CD4-positive, CD25-positive, alpha-beta regulatory T cell (primary cell): ENCODE measurements at regions not wholly inside any gene's neighbourhood (a gene's known extent, or its start where the extent isn't known, plus 50 kb on each side); places are given as distances from the start of the nearest gene placed in this dataset.

Source experiments
- ATAC-seq, 2 donors: fragments of 150-1000 bp; cut with Tn5 transposase; one replicate each; pipeline ENCODE4 v1.10.0; 2021; ENCODE audit warnings: low read depth in 2 of 2, moderate number of reproducible peaks in 2 of 2, moderate library complexity in 1 of 2
- DNase-seq, 3 donors: peaks; one replicate each; pipeline versions ENCODE4 v3.0.0 to v3.0.0-alpha.2; 2012 to 2022; ENCODE audit warnings: mixed read lengths in 1 of 3
- H3K27ac ChIP-seq: one replicate; pipeline ENCODE4 v1.7.0; 2013; ENCODE audit warnings: mild to moderate bottlenecking, low read length; ENCODE audit not compliant: insufficient read depth, poor library complexity, severe bottlenecking
- H3K27me3 ChIP-seq: one replicate; pipeline ENCODE4 v1.7.0; 2013; ENCODE audit warnings: low read length; ENCODE audit not compliant: control insufficient read depth, insufficient read depth
- H3K36me3 ChIP-seq: one replicate; pipeline ENCODE4 v1.7.0; 2013; ENCODE audit warnings: mild to moderate bottlenecking, low read length, moderate library complexity; ENCODE audit not compliant: control insufficient read depth, insufficient read depth
- H3K4me1 ChIP-seq: 2 replicates; pipeline ENCODE4 v1.7.0; 2013; ENCODE audit warnings: mild to moderate bottlenecking, low read length; ENCODE audit not compliant: insufficient read depth, control insufficient read depth, poor library complexity, severe bottlenecking
- H3K4me3 ChIP-seq: one replicate; pipeline ENCODE4 v1.7.0; 2013; ENCODE audit warnings: low read depth, mild to moderate bottlenecking, low read length, moderate library complexity
- H3K9me3 ChIP-seq, 2 experiments: 1 replicate in 1 of 2; 2 replicates in 1 of 2; pipeline ENCODE4 v1.7.0; 2013; ENCODE audit warnings: low read length in 2 of 2, mild to moderate bottlenecking in 1 of 2, moderate library complexity in 1 of 2; ENCODE audit not compliant: control insufficient read depth in 2 of 2
- H3K27ac Mint-ChIP-seq, 3 donors: one replicate each; pipeline ENCODE4 v1.8.0; 2020 to 2022; ENCODE audit warnings: mild to moderate bottlenecking in 3 of 3, mixed read lengths in 3 of 3, moderate library complexity in 2 of 3
- H3K27me3 Mint-ChIP-seq: one replicate; pipeline ENCODE4 v1.8.0; 2022; ENCODE audit warnings: mild to moderate bottlenecking, mixed read lengths
- H3K36me3 Mint-ChIP-seq: one replicate; pipeline ENCODE4 v1.8.0; 2020; ENCODE audit warnings: mixed read lengths
- H3K4me1 Mint-ChIP-seq, 4 donors: one replicate each; pipeline ENCODE4 v1.8.0; 2020 to 2022; ENCODE audit warnings: mixed read lengths in 4 of 4, mild to moderate bottlenecking in 1 of 4
- H3K4me3 Mint-ChIP-seq, 4 donors: one replicate each; pipeline ENCODE4 v1.8.0; 2020 to 2022; ENCODE audit warnings: mild to moderate bottlenecking in 4 of 4, mixed read lengths in 4 of 4, moderate library complexity in 3 of 4
- H3K9me3 Mint-ChIP-seq, 7 donors: one replicate each; pipeline ENCODE4 v1.8.0; 2020 to 2022; ENCODE audit warnings: mixed read lengths in 7 of 7, mild to moderate bottlenecking in 3 of 7, moderate library complexity in 2 of 7

- Histone ChIP-seq H3K4me3 (no peak overlapping the region), H3K36me3 (no peaks in the 10 kb centered on the region), H3K4me1 (no peaks in the 10 kb centered on the region), H3K9me3 (no peaks in the 10 kb centered on the region), H3K27ac (no peak overlapping the region), H3K27me3 (no peaks in the 10 kb centered on the region)
- no peaks in the 10 kb centered on the region for H3K4me1 Mint-ChIP-seq
- DNase-seq (no peak), ATAC-seq (no peak)
- no peaks in the 10 kb centered on the region for H3K27me3 Mint-ChIP-seq
- no peak overlapping the region for H3K27ac Mint-ChIP-seq
- H3K36me3 Mint-ChIP-seq: no peaks in the 10 kb centered on the region
- H3K4me3 Mint-ChIP-seq: no peak overlapping the region
- peaks cover 0 to 4% (median 0%) of the 10 kb centered on the region in 7 donors for H3K9me3 Mint-ChIP-seq
Measured at GRCh38 chr5:74240783-74241750, 399.5 kb downstream of the ENC1 start.

GRCh38 chr5:74239261-74239660 lies 401.3 kb downstream of the ENC1 start:
- Histone ChIP-seq H3K4me1 (no peaks in the 10 kb centered on the region), H3K36me3 (no peaks in the 10 kb centered on the region), H3K27ac (no peak overlapping the region), H3K27me3 (no peaks in the 10 kb centered on the region), H3K9me3 (no peaks in the 10 kb centered on the region), H3K4me3 (no peak overlapping the region)
- H3K4me1 Mint-ChIP-seq: no peaks in the 10 kb centered on the region
- H3K27ac Mint-ChIP-seq: no peak overlapping the region
- DNase-seq: no peak
- H3K9me3 Mint-ChIP-seq: peaks cover 0 to 5% (median 0%) of the 10 kb centered on the region in 7 donors
- H3K27me3 Mint-ChIP-seq: no peaks in the 10 kb centered on the region
- H3K4me3 Mint-ChIP-seq: no peak overlapping the region
- no peaks in the 10 kb centered on the region for H3K36me3 Mint-ChIP-seq
- ATAC-seq: no peak

GRCh38 chr5:74237571-74238145 lies 402.9 kb downstream of the ENC1 start:
- H3K27ac Mint-ChIP-seq: no peak overlapping the region

GRCh38 chr5:74235552-74235951 lies 405.0 kb downstream of the ENC1 start:
- Histone ChIP-seq H3K4me1 (no peaks in the 10 kb centered on the region), H3K27me3 (peaks cover 3% of the 10 kb centered on the region), H3K36me3 (no peaks in the 10 kb centered on the region), H3K4me3 (no peak overlapping the region), H3K27ac (no peak overlapping the region), H3K9me3 (no peaks in the 10 kb centered on the region)
- Mint-ChIP-seq H3K4me1 (no peaks in the 10 kb centered on the region), H3K36me3 (no peaks in the 10 kb centered on the region), H3K9me3 (peaks cover 0 to 4% (median 0%) of the 10 kb centered on the region in 7 donors), H3K27me3 (no peaks in the 10 kb centered on the region), H3K4me3 (no peak overlapping the region), H3K27ac (no peak overlapping the region)
- DNase-seq (no peak), ATAC-seq (no peak)

More at GRCh38 chr5:74237571-74238145, 402.9 kb downstream of the ENC1 start:
- Histone ChIP-seq H3K27ac (no peak overlapping the region), H3K9me3 (no peaks in the 10 kb centered on the region), H3K36me3 (no peaks in the 10 kb centered on the region), H3K4me1 (no peaks in the 10 kb centered on the region), H3K4me3 (no peak overlapping the region), H3K27me3 (peaks cover 3% of the 10 kb centered on the region)
- no peak for ATAC-seq
- no peak for DNase-seq
- no peak overlapping the region for H3K4me3 Mint-ChIP-seq
- H3K27me3 Mint-ChIP-seq: no peaks in the 10 kb centered on the region
- H3K4me1 Mint-ChIP-seq: no peaks in the 10 kb centered on the region
- peaks cover 0 to 5% (median 0%) of the 10 kb centered on the region in 7 donors for H3K9me3 Mint-ChIP-seq
- H3K36me3 Mint-ChIP-seq: no peaks in the 10 kb centered on the region

- H3K4me1 Mint-ChIP-seq: no peaks in the 10 kb centered on the region
- no peaks in the 10 kb centered on the region for H3K36me3 Mint-ChIP-seq
- no peaks in the 10 kb centered on the region for H3K27me3 Mint-ChIP-seq
- Histone ChIP-seq H3K27ac (no peak overlapping the region), H3K4me1 (no peaks in the 10 kb centered on the region), H3K9me3 (no peaks in the 10 kb centered on the region), H3K27me3 (peaks cover 3% of the 10 kb centered on the region), H3K36me3 (no peaks in the 10 kb centered on the region), H3K4me3 (no peak overlapping the region)
- peaks cover 0 to 4% (median 0%) of the 10 kb centered on the region in 7 donors for H3K9me3 Mint-ChIP-seq
- ATAC-seq: no peak
- no peak overlapping the region for H3K4me3 Mint-ChIP-seq
- DNase-seq: no peak
- H3K27ac Mint-ChIP-seq: no peak overlapping the region
Measured at GRCh38 chr5:74233571-74233970, 407.0 kb downstream of the ENC1 start.

GRCh38 chr5:74233091-74233490 lies 407.4 kb downstream of the ENC1 start:
- Histone ChIP-seq H3K27me3 (peaks cover 3% of the 10 kb centered on the region), H3K4me1 (no peaks in the 10 kb centered on the region), H3K27ac (no peak overlapping the region), H3K4me3 (no peak overlapping the region), H3K9me3 (no peaks in the 10 kb centered on the region), H3K36me3 (no peaks in the 10 kb centered on the region)
- Mint-ChIP-seq H3K4me3 (no peak overlapping the region), H3K27me3 (no peaks in the 10 kb centered on the region), H3K36me3 (no peaks in the 10 kb centered on the region), H3K27ac (no peak overlapping the region), H3K4me1 (no peaks in the 10 kb centered on the region), H3K9me3 (peaks cover 0 to 2% (median 0%) of the 10 kb centered on the region in 7 donors)
- ATAC-seq (no peak), DNase-seq (no peak)

GRCh38 chr5:74232276-74232675 lies 408.3 kb downstream of the ENC1 start:
- Mint-ChIP-seq H3K4me3 (no peak overlapping the region), H3K9me3 (peaks cover 0 to 4% (median 0%) of the 10 kb centered on the region in 7 donors), H3K27ac (no peak overlapping the region), H3K27me3 (no peaks in the 10 kb centered on the region), H3K4me1 (no peaks in the 10 kb centered on the region), H3K36me3 (no peaks in the 10 kb centered on the region)
- Histone ChIP-seq H3K36me3 (no peaks in the 10 kb centered on the region), H3K4me3 (no peak overlapping the region), H3K27ac (no peak overlapping the region), H3K27me3 (peaks cover 3% of the 10 kb centered on the region), H3K4me1 (no peaks in the 10 kb centered on the region), H3K9me3 (no peaks in the 10 kb centered on the region)
- ATAC-seq (no peak), DNase-seq (no peak)
